ENCODE measurements at regions not wholly inside any gene's neighbourhood (a gene's known extent, or its start where the extent isn't known, plus 50 kb on each side); places are given as distances from the start of the nearest gene placed in this dataset.

- TF ChIP-seq, protein P1, sequence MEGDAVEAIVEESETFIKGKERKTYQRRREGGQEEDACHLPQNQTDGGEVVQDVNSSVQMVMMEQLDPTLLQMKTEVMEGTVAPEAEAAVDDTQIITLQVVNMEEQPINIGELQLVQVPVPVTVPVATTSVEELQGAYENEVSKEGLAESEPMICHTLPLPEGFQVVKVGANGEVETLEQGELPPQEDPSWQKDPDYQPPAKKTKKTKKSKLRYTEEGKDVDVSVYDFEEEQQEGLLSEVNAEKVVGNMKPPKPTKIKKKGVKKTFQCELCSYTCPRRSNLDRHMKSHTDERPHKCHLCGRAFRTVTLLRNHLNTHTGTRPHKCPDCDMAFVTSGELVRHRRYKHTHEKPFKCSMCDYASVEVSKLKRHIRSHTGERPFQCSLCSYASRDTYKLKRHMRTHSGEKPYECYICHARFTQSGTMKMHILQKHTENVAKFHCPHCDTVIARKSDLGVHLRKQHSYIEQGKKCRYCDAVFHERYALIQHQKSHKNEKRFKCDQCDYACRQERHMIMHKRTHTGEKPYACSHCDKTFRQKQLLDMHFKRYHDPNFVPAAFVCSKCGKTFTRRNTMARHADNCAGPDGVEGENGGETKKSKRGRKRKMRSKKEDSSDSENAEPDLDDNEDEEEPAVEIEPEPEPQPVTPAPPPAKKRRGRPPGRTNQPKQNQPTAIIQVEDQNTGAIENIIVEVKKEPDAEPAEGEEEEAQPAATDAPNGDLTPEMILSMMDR (IDR thresholded peaks at IDR 0.05): no peak
- TF ChIP-seq POLR2A (IDR thresholded peaks at IDR 0.05; ENCODE audit: low read depth): no peak
- no peak for TF ChIP-seq POLR2AphosphoS5 (IDR thresholded peaks at IDR 0.05)
- no peak for TF ChIP-seq EP300 (IDR thresholded peaks at IDR 0.05)
Observed at GRCh38 chr7:68604541-68604940, 993.7 kb upstream of the AUTS2 start.

Data from esophagus muscularis mucosa (tissue), 4 donors.